ENCODE measurements at regions not wholly inside any gene's neighbourhood (a gene's known extent, or its start where the extent isn't known, plus 50 kb on each side); places are given as distances from the start of the nearest gene placed in this dataset.

DNA sequence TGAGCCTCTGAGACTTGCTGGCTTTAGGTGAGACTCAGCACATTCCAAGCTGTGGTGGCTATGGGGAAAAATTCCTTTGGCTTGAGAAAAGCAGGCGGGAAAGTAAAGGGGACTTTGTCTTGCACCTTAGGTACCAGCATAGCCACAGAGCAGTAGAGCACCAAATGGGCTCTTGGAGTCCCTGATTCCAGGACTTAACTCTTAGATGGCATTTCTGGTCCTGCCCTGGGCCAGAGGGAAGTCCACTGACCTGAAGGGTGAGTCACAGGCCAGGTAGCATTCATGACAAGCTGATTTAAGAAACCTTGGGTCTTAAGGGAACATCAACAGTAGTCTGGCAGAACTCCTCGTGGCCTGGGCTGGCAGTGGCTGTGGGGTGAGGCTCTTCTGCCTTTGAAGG is 344.7 kb downstream of the DUSP10 start:
- in situ Hi-C loops (cut with HindIII; ENCODE audit: low pct_ligation_motif_present, low pct_unique_long_range_greater_than_20kb, low sequenced_read_pairs), result no loop called here
- no peak for DNase-seq

DNA sequence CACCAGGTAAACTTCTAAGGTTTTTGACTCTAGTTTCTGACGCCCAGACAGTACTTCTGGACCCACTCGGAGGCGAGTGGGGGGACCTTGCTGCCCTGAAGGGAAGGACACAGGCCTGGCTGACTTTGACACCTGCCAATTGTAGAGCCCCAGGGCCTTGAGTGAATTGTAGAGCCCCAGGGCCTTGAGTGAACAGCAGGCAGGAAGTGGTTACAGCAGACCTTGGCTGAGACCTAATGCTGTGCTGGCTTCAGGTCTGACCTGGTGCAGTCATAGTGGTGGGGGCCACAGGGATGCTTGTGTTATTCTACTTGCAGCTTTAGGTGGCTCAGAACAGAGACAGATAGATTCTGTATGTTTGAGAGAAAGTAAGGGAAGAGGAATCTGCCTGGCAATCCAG is 344.3 kb downstream of the DUSP10 start:
- no peak for DNase-seq
- in situ Hi-C loops (cut with HindIII; ENCODE audit: low pct_ligation_motif_present, low pct_unique_long_range_greater_than_20kb, low sequenced_read_pairs), result no loop called here

DNA sequence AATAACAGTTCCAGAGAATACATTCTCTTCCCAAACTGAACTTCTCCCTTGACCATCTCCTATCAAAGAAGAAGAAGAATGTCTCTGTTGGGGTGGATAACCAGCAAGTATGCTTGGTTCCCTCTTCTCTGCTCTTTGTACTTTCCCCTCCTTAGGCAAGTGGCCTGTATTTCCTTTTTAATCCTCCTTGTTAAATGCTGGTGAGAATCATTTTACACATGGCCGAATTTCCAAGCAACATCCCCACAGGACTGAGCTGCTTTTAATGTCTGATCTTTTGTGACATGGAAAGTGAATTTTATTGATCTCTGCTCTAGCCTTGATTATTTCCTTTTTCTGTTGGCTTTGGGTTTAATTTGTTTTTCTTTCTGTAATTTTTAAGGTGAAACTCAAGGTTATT is 336.7 kb downstream of the DUSP10 start:
- in situ Hi-C loops (cut with HindIII; ENCODE audit: low pct_ligation_motif_present, low pct_unique_long_range_greater_than_20kb, low sequenced_read_pairs), result no loop called here
- DNase-seq, result no peak

DNA sequence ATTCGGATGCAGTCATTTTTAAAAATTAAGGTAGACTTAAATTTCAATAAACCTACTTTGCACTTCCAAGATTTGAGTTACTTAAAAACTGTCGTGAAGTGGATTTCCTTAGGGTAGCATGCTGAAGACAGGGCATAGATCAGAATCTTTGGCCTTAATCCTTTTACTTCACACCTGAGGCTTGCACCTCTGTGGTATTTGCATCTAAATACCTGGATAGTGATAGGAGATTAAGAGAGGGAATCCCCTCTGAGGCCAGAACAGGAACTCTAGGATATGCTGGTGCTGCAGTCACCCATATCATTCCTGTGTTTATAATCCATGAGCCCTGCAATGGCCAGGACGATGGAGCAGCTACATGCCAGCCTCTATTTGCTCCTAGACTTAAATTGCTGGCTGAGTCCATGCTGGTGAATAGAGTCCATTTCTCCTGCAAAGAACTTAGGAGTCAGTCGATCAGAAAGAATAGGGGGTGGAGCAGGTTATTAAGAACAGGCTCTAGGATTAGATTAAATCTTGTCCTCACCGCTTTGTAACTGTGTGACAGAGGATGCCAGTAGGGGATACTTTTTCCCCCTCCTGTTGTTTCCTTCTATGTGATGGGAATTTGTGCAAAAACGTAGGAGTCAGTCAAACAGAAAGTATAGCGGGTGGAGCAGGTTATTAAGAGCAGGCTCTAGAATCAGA is 333.6 kb downstream of the DUSP10 start:
- no peak for DNase-seq
- in situ Hi-C loops (cut with HindIII; ENCODE audit: low pct_ligation_motif_present, low pct_unique_long_range_greater_than_20kb, low sequenced_read_pairs), result no loop called here

DNA sequence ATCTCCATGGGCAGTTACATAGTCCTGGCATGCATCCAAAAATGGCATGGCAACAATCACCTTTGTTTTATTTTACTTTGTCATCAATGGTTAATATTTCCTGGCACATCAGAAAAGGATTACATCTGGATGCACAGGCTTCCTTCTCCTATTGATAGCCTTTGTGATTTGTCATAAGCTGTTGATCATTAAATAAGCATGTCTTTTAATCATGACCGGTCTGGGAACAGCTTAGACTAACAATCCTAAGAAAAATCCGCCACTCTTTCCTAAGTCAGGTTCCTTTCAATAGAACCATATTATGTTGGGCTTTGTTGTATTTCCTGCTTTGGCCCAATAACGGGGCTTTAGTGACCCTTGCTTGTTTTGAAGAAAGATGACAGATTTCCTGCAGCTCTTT is 330.6 kb downstream of the DUSP10 start:
- no peak for DNase-seq
- in situ Hi-C loops (cut with HindIII; ENCODE audit: low pct_ligation_motif_present, low pct_unique_long_range_greater_than_20kb, low sequenced_read_pairs), result no loop called here

DNA sequence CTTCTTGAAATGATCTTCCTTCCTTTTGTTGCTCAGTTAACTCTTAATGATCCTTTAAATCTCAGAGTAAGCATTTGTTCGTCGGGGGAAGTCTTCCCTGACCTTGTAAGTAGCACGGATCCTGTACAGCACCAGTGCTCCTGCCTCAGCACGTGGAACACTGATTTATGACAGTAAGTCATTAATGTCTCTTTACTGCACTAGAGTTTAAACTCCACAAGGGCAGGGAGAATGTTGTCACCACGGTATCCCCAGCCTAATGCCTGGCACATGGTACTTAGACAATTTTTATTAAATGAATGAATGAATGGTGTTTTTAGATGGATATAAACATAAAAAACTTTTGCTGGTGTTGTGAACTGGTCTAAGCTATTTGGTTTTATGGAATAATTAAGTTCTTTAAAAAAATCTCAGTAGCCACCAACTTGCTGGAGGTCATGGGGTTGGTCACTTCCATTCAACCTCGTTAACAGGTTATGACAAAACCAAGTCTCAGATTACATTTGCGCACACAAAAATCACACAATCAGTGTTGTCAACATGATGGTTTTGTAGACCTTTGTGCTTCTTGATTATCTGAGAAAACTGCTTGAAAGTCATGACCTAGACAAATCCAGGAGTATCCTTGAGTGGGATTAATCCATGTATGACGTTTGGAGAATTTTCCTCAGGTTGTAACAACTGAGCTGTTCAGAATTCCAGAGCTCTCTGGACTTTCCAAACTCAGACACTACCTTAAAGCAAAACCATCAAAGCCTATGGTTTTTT is 326.9 kb downstream of the DUSP10 start:
- in situ Hi-C loops (cut with HindIII; ENCODE audit: low pct_ligation_motif_present, low pct_unique_long_range_greater_than_20kb, low sequenced_read_pairs), result no loop called here
- no peak for DNase-seq

DNA sequence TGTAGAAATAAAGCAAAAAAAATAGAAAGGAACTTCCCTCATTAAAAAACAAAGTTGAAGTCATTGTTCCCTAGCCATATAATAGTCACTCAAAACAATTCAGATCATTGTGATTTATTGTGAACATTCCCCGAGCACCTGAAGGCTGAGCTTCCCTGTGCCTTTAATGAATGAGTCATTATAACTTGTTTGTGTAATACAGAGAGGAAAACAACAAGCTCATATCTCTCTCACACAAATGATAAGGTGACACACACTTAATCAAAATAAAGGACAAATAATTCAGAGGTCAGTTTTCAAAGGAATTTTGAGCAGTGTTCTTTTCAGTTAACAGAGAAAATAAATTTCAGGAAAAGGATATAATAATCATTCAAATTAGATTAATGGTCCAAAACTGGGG is 326.2 kb downstream of the DUSP10 start:
- in situ Hi-C loops (cut with HindIII; ENCODE audit: low pct_ligation_motif_present, low pct_unique_long_range_greater_than_20kb, low sequenced_read_pairs), result no loop called here
- DNase-seq, result no peak

DNA sequence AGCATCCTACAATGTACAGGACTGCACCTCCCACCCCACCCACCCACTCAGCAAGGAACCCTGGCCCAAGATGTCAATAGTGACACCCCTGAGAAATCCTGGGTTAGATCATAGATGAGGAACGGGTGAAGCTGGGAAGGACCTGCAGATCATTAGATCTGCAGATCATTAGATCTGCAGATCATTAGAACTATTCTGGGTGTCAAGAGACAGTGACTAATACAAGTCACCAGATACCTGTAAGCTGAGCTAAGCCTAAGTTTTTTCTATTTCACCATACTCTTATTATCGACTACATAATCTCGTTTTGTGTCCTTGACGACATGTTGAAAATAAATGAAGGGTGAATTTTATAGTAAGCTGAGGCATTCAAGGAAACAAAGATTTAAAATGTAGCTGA is 325.7 kb downstream of the DUSP10 start:
- DNase-seq, result no peak
- in situ Hi-C loops (cut with HindIII; ENCODE audit: low pct_ligation_motif_present, low pct_unique_long_range_greater_than_20kb, low sequenced_read_pairs), result no loop called here

DNA sequence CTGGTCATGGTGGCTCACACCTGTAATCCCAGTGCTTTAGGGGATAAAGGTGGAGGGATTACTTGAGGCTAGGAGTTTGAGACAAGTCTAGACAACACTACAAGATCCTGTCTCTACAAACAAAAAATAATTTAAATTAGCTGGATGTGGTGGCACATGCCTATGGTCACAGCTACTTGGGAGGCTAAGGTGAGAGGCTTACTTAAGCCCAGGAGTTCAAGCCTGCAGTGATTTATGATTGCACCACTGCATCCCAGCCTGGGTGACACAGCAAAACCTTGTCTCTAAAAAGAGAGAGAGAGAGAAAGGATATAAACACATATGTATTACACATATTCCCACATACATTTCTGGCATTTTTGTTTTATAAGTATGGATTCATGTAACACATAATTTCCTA is 325.2 kb downstream of the DUSP10 start:
- DNase-seq, result no peak
- in situ Hi-C loops (cut with HindIII; ENCODE audit: low pct_ligation_motif_present, low pct_unique_long_range_greater_than_20kb, low sequenced_read_pairs), result no loop called here

DNA sequence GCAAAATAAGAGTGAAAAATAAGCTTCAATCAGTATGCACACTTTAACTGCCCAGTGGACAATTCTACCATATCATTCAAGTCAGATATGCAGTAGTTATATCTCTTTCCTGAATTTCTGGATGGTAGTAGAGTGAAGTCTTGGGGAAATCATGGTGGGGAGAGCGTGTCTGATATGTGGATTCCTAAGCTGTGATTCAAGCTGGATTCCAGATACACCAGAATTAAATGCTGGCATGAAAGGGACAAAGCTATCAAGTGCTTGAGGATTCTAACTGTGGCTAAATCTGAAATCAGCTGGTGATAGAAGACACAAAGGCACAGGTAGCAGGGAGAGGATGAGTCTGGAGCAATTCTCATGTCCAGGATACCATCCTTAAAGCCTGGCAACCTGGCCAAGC is 323.5 kb downstream of the DUSP10 start:
- no peak for DNase-seq
- in situ Hi-C loops (cut with HindIII; ENCODE audit: low pct_ligation_motif_present, low pct_unique_long_range_greater_than_20kb, low sequenced_read_pairs), result no loop called here

DNA sequence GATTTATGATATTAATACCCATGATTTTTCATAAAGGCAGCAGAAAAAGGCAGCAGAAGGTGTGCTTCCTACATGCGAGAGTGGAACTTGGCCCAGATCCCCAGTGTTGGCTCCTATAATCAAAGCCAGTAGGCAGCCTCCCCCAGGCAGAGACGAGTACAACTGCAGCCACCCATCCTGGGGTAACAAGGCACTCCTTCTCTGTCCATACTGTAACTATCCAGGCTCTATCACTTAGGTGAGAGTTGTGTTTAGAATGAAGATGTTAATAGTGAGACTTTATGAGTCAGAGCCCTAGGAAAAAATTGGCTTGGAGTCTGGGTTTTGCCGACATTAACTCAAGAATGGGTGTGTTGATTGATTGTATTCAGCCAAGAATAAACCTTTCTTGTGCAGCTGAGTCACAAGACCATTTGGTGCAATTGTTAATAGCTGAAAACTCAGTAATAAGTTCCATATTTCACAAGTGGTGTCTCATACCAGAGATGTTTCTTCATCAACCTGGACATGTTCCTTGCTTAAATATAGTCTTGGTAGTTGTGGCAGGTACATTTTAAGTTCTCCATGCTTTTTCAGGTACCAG is 322.3 kb downstream of the DUSP10 start:
- in situ Hi-C loops (cut with HindIII; ENCODE audit: low pct_ligation_motif_present, low pct_unique_long_range_greater_than_20kb, low sequenced_read_pairs), result no loop called here
- DNase-seq, result no peak

DNA sequence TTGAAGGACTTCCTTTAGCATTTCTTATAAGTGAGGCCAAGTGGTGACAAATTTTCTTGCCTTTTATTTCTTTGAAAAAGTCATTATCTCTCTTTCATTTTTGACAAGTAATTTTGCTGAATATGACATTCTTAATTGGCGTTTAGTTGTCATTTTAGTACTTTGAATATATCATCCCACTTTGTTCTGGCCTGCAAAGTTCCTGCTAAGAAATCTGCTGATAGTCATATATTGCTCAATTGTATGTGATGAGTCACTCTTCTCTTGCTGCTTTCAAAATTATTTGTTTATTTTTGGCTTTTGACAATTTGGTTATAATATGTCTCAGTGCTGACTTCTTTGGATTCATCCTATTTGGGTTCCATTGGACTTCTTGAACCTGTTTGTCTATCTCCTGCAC is 312.6 kb downstream of the DUSP10 start:
- in situ Hi-C loops (cut with HindIII; ENCODE audit: low pct_ligation_motif_present, low pct_unique_long_range_greater_than_20kb, low sequenced_read_pairs), result no loop called here
- DNase-seq, result no peak

DNA sequence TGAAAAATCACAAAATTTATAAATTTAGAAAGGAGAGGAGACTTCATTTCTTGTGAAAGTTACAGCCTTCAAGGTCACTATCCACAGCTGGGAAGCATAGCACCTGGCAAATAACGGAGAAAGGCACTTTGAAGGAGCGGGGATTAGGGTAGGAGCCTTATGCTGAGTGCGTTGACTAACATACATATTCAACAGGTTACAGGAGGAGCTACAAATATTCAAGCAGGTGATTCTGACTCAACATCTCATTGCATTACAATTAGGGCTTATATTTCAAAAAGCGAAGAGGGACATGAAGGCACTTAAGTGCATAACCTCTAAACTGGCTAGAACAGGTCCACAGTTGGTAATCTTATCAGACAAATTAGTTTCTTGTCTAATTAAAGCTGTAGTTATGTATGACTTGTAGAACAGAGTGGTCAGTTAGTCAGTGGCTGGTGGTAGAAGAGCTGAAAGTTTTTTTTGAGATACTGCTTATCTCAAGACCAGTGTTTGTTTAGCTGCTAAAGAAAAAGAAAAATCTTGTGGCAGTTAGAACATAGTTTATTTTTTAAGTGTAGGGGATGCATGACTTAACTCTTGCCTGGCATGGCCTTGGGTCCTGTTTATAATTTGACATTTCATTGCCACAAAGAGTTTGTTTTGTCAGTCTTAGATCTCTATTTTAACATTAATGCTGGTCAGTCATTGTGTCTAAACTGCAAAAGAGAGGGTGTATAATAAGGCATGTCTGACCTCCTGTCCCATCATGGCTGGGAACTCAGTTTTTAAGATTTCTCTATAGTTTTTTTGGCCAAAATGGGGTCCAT is 311.5 kb downstream of the DUSP10 start:
- no peak for DNase-seq
- in situ Hi-C loops (cut with HindIII; ENCODE audit: low pct_ligation_motif_present, low pct_unique_long_range_greater_than_20kb, low sequenced_read_pairs), result no loop called here

DNA sequence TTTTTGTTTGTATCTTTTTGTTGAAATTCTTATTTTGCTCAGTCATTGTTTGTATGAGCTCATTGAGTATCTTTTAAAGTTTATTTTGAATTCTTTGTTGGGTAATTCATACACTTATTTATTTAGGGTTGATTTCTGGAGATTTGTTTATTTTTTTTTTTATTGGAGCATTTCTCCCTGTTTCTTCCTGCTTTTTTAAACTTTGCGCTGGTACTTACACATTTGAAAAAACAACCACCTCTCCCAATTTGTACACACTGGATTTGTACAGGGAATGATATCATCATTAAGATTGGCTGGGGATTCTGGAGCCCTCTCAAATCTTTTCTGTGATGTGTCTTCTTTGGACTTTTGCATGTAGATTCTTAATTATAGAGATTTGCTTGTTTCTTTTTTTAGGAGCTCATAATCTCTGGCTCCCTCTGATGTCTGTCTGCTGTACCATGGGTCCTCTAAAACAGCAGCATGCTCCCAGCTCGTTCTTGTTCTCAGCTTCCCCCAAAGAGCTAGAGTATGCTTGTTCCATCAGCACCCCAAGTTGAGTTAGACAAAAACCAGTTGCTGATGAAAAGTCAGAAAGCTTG is 310.7 kb downstream of the DUSP10 start:
- in situ Hi-C loops (cut with HindIII; ENCODE audit: low pct_ligation_motif_present, low pct_unique_long_range_greater_than_20kb, low sequenced_read_pairs), result no loop called here
- no peak for DNase-seq

DNA sequence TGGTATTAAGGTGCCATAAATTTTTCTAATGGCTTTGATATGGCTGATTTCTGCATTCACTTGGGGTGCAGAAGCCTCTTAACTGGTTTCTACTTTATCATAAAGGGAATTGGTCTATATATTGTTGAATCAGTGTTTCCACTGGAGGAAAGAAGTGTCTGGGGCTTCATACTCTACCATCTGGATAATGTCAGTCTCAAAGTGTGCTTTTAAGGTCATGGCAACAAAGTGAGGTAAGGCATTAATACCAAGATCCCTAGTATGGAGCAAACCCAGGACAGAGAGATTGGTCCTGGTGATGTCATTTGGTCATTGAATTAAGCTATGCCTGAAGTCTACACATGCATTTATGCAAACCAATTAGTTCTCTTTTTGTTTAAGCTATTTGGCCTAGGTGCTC is 309.9 kb downstream of the DUSP10 start:
- in situ Hi-C loops (cut with HindIII; ENCODE audit: low pct_ligation_motif_present, low pct_unique_long_range_greater_than_20kb, low sequenced_read_pairs), result no loop called here
- no peak for DNase-seq

DNA sequence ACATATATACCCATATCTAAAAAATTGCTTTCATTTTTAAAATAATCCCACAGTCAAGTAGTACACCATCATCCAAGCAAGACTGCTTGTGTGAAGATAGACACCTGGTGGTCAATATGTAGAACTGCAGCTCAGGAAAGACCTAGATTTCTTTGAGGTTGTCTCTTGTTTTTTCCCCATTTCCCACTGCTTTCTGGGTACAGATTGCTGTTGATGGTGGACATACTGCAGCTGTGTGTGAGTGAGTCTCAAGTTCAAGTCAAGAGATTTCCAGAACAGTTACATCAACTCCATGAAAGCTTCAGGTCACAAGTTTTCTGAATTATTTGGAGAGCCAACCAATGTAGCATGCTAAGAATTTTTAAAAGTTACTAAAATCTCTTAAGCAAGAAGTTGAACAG is 306.4 kb downstream of the DUSP10 start:
- DNase-seq, result peak; percentile 78
- in situ Hi-C loops (cut with HindIII; ENCODE audit: low pct_ligation_motif_present, low pct_unique_long_range_greater_than_20kb, low sequenced_read_pairs), result no loop called here

DNA sequence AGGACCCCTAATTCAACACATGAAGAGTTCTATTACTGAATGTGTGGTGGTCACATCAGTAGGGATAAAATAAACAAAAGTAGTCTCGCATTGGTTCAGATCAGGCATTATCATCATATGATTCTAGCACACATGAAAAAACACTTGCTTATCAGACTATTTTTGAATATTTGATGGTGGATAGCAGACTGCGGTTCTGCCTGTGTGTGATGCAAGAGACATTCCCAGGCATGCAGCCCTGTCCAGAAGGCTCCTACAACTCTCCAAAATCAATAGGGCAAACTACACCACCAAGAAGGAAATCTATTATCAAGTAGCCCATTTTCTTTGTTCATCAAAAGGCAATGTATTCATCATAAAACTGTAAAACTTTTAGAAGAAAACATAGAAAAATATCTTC is 304.7 kb downstream of the DUSP10 start:
- in situ Hi-C loops (cut with HindIII; ENCODE audit: low pct_ligation_motif_present, low pct_unique_long_range_greater_than_20kb, low sequenced_read_pairs), result no loop called here
- no peak for DNase-seq

DNA sequence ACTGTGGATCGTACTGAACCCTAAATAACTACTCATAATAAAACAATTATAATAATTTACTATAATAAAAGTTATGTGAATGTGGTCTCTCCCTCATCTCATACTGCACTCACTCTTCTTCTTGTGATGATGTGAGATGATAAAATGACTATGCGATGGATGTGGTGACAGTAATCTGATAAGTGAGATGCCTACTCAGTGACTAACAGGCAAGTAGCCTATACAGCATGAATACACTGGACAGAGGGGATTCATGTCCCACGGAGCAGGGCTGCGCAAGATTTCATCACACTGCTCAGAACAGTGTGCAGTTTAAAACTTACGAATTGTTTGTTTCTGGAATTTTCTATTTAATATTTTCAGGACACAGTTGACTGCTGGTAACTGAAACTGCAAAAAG is 304.0 kb downstream of the DUSP10 start:
- DNase-seq, result no peak
- in situ Hi-C loops (cut with HindIII; ENCODE audit: low pct_ligation_motif_present, low pct_unique_long_range_greater_than_20kb, low sequenced_read_pairs), result no loop called here

Measured in ACHN (cell line).